Vagina (tissue), 2 donors: ENCODE measurements at regions not wholly inside any gene's neighbourhood (a gene's known extent, or its start where the extent isn't known, plus 50 kb on each side); places are given as distances from the start of the nearest gene placed in this dataset.

Experiments used
- DNase-seq, 2 donors: peaks; one replicate each; pipeline ENCODE4 v3.0.0-alpha.2; 2017; ENCODE audit errors: extremely low spot score in 2 of 2
- H3K27ac ChIP-seq: fragments of 200-600 bp; sonication (generic); one replicate; pipeline ENCODE4 v1.5.1; 2019
- H3K27me3 ChIP-seq: fragments of 200-600 bp; sonication (generic); one replicate; pipeline ENCODE4 v1.5.1; 2019
- H3K36me3 ChIP-seq, 2 donors: fragments of 200-600 bp; sonication (generic); one replicate each; pipeline ENCODE4 v1.5.1; 2017 to 2019
- H3K4me1 ChIP-seq: fragments of 200-600 bp; sonication (generic); one replicate; pipeline ENCODE4 v1.5.1; 2019
- H3K4me3 ChIP-seq, 2 donors: fragments of 200-600 bp; sonication (generic); 1 replicate in 1 of 2; 2 replicates in 1 of 2; pipeline ENCODE4 v1.5.1; 2016 to 2019
- H3K9me3 ChIP-seq: fragments of 200-600 bp; sonication (generic); one replicate; pipeline ENCODE4 v1.5.1; 2019
- POLR2A ChIP-seq, 2 donors: fragments of 450-650 bp; IDR thresholded peaks; one replicate each; pipeline ENCODE4 v1.6.1; 2017; ENCODE audit warnings: antibody characterized with exemption in 2 of 2, mild to moderate bottlenecking in 2 of 2, moderate library complexity in 2 of 2
- POLR2AphosphoS5 ChIP-seq, 2 donors: sonication (generic); formaldehyde crosslinking; IDR thresholded peaks; one replicate each; pipeline ENCODE4 v1.9.0; 2017; ENCODE audit warnings: antibody characterized with exemption in 2 of 2, mild to moderate bottlenecking in 2 of 2, low read depth in 1 of 2; ENCODE audit not compliant: insufficient read depth in 1 of 2
- intact Hi-C: fragments of 100-400 bp; cut with DNase I; formaldehyde crosslinking; loops from one replicate; pipeline ENCODE4 v1.15.1; 2023
- TF ChIP-seq, protein P1 (sequence below), 3 experiments: fragments of 450-650 bp in 2 of 3; fragments of 200-600 bp in 1 of 3; sonication (generic) in 1 of 3; IDR thresholded peaks; one replicate each; pipeline ENCODE4 v1.5.1; 2017 to 2019; ENCODE audit warnings: antibody characterized with exemption in 3 of 3, mild to moderate bottlenecking in 2 of 3, moderate library complexity in 2 of 3

- intact Hi-C loops, result no loop called here
- no peak for DNase-seq
- Histone ChIP-seq H3K4me3 (no peak overlapping the region), H3K36me3 (no peaks in the 10 kb centered on the region), H3K4me1 (peaks cover 6% of the 10 kb centered on the region), H3K27me3 (no peaks in the 10 kb centered on the region), H3K9me3 (no peaks in the 10 kb centered on the region), H3K27ac (no peak overlapping the region)
- TF ChIP-seq POLR2A (IDR thresholded peaks at IDR 0.05) (no peak), POLR2AphosphoS5 (IDR thresholded peaks at IDR 0.05; ENCODE audit: insufficient read depth in 1 of 2, low read depth in 1 of 2) (no peak)
- TF ChIP-seq, protein P1, sequence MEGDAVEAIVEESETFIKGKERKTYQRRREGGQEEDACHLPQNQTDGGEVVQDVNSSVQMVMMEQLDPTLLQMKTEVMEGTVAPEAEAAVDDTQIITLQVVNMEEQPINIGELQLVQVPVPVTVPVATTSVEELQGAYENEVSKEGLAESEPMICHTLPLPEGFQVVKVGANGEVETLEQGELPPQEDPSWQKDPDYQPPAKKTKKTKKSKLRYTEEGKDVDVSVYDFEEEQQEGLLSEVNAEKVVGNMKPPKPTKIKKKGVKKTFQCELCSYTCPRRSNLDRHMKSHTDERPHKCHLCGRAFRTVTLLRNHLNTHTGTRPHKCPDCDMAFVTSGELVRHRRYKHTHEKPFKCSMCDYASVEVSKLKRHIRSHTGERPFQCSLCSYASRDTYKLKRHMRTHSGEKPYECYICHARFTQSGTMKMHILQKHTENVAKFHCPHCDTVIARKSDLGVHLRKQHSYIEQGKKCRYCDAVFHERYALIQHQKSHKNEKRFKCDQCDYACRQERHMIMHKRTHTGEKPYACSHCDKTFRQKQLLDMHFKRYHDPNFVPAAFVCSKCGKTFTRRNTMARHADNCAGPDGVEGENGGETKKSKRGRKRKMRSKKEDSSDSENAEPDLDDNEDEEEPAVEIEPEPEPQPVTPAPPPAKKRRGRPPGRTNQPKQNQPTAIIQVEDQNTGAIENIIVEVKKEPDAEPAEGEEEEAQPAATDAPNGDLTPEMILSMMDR (IDR thresholded peaks at IDR 0.05), result no peak
Measured at GRCh38 chr12:132407451-132407961, 78.1 kb upstream of the GALNT9 start.

DNA sequence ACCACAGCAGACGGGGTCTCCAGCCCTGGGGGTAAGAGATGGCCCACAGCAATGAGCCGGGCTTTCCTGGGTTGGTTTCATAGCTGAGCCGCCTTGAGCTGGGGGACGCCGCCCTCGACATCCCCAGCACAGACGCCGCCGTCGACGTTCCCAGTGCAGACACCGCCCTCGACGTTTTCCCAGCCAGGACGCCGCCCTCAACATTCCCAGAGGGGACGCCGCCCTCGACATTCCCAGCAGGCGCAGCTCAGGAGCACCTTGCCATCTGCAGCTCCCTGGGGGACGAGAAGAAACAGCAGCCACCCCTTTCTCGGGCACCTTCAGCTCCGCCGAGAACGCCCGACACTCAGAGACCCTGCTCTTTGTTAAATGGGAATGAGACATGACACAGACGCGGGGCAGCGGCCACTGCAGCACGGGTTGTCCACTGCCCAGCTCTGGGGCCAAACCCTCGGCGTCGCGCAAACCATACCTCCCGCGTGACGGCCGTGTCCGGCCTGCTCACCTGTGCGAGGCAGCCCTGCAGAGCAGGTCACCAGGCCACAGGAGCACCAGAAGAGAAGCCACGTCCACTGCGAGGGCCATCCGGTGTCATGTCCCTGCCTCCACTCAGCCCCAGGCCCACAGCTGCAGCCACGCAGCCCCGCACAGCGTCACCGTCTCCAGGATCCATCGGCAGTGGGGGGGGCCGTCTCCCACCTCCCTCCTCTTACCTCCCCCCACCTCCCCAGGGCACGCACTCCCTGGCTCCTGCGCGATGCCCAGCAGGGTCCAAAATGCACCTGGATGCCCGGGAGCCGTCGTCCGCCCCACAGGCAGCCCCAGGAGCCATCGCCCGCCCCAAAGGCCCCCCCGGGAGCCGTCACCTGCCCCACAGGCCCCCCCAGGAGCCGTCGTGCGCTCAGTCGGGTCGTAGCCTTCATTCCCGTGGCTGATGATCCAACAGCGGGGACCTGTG lies 77.4 kb upstream of the GALNT9 start:
- no peak for DNase-seq
- H3K36me3 ChIP-seq, result no peaks in the 10 kb centered on the region
- intact Hi-C loops, result no loop called here
- no peaks in the 10 kb centered on the region for H3K9me3 ChIP-seq
- no peak overlapping the region for H3K27ac ChIP-seq
- no peaks in the 10 kb centered on the region for H3K27me3 ChIP-seq
- no peak overlapping the region for H3K4me3 ChIP-seq
- peaks cover 6% of the 10 kb centered on the region for H3K4me1 ChIP-seq
- TF ChIP-seq, protein P1 (IDR thresholded peaks at IDR 0.05), result no peak
- no peak for TF ChIP-seq POLR2A (IDR thresholded peaks at IDR 0.05)
- no peak for TF ChIP-seq POLR2AphosphoS5 (IDR thresholded peaks at IDR 0.05; ENCODE audit: insufficient read depth in 1 of 2, low read depth in 1 of 2)

DNA sequence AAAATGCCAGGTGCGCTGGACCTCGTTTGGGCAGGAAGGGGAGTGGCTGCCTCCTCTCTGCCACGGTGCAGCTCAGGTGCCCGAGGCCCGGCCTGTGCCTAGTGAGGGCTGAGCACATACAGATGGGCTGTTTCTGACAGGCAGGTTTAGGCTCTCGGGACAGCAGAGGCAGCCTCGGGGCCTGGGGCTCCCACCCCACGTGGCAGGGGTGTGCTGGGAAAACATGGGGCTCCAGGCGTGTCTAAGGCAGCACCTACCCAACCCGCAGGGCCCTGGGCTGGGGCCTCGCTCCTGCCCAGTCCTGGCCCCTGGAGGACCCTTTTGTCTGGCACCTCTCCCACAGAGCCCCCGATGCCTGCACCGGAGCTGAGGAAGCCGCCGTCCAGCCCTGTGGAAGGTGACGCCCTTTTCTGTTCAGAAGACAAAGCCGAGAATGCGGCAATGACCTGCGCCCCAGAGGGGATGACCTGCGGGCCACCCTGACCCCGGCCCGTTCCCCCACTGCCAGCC lies 76.4 kb upstream of the GALNT9 start:
- peaks cover 6% of the 10 kb centered on the region for H3K4me1 ChIP-seq
- H3K9me3 ChIP-seq, result no peaks in the 10 kb centered on the region
- no peak overlapping the region for H3K27ac ChIP-seq
- H3K36me3 ChIP-seq, result no peaks in the 10 kb centered on the region
- H3K4me3 ChIP-seq, result no peak overlapping the region
- no peaks in the 10 kb centered on the region for H3K27me3 ChIP-seq
- intact Hi-C loops, result no loop called here
- TF ChIP-seq, protein P1 (IDR thresholded peaks at IDR 0.05), result no peak
- no peak for TF ChIP-seq POLR2AphosphoS5 (IDR thresholded peaks at IDR 0.05; ENCODE audit: insufficient read depth in 1 of 2, low read depth in 1 of 2)
- DNase-seq, result no peak

DNA sequence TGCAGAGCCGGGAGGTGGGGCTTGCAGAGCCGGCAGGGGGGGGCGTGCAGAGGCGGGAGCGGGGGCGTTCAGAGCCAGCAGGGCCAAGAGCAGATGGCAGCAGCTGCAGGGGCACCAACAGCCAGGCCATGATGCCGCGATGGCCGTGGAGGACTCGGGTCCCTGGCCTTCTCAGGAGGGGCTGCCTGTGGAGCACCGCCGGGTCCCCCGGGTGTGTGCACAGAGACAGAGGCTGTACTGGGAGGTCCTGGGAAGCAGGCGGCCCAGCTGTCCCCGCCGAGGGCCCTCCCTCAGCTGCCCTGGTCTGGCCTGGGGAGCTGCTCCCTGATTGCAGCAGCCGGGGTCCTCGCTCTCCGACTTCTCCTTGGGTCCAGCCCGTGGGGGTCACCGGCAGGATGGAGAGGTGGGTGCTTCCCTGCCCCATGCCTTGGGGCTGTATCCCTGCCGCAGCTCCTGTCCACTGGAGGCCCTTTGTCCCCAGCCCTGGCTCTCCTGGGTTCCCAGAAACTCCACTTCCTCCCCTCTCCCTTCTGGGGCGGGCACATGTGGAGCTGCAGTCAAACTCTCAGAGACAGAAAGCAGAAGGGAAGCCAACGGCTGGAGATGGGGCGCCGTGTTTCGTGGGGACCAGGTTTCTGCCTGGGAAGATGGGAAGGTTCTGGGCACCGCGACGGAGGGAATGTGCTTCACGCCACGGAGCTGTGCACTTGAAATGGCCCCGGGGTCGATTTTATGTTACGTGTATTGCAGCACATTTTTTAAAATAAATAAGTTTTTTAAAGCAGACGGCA lies 75.8 kb upstream of the GALNT9 start:
- Histone ChIP-seq H3K9me3 (no peaks in the 10 kb centered on the region), H3K36me3 (no peaks in the 10 kb centered on the region), H3K27me3 (no peaks in the 10 kb centered on the region), H3K27ac (no peak overlapping the region), H3K4me3 (no peak overlapping the region), H3K4me1 (peaks cover 6% of the 10 kb centered on the region)
- intact Hi-C loops, result no loop called here
- DNase-seq, result no peak
- no peak for TF ChIP-seq POLR2A (IDR thresholded peaks at IDR 0.05)

DNA sequence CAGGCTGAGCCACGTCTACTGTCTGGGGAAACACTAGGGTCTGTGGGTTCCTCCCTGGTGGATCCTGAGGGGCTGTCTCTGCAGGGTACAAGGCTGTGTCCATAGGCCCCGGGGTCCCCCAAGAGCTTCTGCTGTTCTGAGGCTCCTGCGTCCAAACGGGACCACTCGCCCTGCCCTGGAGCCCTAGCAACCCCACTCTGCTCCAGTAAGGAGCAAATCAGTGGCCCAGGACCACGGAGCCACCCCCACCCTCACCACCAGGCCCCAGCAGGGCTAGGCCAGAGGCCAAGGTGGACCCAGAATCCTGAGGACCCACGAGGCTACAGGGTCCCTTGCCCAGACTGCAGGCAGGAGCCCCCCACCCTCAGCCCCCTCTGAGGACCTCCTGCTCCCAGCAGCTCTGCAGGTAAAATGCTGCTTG lies 75.1 kb upstream of the GALNT9 start:
- H3K36me3 ChIP-seq, result no peaks in the 10 kb centered on the region
- intact Hi-C loops, result no loop called here
- no peaks in the 10 kb centered on the region for H3K27me3 ChIP-seq
- H3K27ac ChIP-seq, result no peak overlapping the region
- TF ChIP-seq POLR2AphosphoS5 (IDR thresholded peaks at IDR 0.05; ENCODE audit: insufficient read depth in 1 of 2, low read depth in 1 of 2) (no peak), POLR2A (IDR thresholded peaks at IDR 0.05) (no peak)
- TF ChIP-seq, protein P1 (IDR thresholded peaks at IDR 0.05), result no peak
- DNase-seq, result no peak
- H3K4me1 ChIP-seq, result peaks cover 6% of the 10 kb centered on the region
- no peaks in the 10 kb centered on the region for H3K9me3 ChIP-seq
- H3K4me3 ChIP-seq, result no peak overlapping the region
